Fibroblast of skin of left quadriceps (primary cell): ENCODE measurements at regions not wholly inside any gene's neighbourhood (a gene's known extent, or its start where the extent isn't known, plus 50 kb on each side); places are given as distances from the start of the nearest gene placed in this dataset.

Experiments
- DNase-seq, 2 experiments: peaks; one replicate each; pipeline ENCODE4 v3.0.0-alpha.2; 2013; ENCODE audit warnings: low read depth in 2 of 2

DNA sequence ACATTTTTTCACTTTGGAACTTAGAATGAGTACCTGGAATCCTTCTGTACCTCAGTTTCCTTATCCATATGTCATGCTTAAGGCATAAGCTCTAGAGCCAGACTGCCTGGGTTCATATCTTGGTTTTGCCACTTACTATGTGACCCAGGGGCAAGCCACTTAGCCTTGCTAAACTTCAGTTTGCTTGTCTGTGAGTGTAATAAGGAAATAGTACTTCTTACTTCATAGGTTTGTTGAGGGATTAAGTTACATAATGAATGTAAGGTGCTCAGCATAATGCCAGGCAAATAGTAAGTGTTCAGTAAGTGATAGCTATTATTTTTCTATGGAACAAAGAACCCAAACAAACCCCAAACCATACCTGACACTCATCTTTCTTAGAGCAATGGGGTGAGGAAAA, 225.1 kb downstream of the BCAT1 start:
- no peak for DNase-seq

DNA sequence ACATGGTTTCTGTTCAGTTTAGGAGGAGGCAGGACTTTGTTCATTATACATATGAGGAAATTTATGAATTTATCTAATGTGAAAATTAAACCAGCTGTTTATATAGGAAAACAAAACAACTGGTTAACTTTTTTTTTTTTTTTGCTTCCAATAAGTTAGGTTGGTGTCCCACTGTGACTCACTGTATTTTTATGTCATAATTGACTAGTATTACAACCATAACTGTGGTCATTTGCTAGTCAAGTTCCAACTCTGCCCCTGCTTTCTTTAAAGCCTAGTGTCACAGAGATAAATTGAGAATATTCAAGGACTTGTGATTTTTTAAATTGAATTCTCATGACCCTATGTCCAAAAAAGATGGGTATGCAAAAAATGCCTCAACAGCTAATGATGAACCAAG, 227.7 kb downstream of the BCAT1 start:
- DNase-seq, result no peak

DNA sequence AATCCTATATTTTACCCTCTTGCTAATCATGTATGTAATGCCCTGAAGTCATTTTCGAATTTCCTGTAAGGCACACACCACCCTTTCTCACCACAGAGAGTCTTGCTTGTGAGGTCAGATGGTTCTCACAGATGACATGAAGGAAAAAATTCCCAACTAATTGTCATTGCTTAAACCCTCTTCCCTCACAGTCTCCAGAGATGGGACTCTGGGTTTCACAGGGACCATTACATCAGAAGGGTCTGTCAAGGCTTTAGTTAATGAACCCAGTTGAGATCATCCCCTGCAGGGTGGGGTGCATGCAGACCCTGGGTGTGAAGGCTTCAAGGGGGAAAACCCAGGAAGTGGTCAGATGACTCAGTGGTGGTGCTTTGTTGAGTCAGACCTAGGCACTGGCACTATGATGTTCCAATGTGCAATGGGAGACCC, 229.6 kb downstream of the BCAT1 start:
- peak in 1 of 2 experiments; percentile 12 for DNase-seq

DNA sequence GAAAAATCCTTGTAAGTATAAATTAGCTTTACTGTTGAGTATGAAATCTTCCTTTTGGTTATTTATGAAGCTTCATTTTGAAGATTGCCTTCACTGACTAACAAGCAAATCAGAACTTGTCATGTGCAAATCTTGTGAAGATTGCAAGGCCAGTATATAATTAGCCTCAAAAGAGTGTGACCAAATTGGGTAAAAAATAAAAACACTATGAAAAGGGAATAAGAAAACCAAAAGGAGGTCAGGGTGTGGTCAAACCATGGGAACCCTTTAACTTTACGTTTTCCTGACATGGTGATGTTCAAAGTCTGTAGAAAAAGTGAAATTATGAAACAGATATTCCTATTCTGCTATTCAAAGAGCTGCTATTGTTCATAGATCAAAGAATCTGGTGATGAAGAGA, 230.3 kb downstream of the BCAT1 start:
- no peak for DNase-seq

DNA sequence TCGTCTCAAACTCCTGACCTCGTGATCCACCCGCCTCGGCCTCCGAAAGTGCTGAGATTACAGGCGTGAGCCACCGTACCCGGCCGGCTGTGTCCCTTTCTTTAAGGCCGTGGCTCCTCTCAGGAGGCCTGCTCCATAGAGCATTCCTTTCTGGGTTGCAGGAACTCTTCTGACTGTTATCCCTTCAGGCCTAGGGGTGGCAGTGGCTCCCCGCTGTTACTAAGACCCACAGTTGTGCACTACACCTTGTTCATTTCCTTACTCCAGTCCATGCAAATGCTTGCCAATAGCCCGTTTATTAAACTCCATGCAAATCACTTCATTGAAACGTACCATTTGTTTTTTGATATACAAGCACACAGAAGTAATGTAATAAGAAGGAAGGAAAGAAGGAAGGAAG, 234.7 kb downstream of the BCAT1 start:
- DNase-seq, result no peak

DNA sequence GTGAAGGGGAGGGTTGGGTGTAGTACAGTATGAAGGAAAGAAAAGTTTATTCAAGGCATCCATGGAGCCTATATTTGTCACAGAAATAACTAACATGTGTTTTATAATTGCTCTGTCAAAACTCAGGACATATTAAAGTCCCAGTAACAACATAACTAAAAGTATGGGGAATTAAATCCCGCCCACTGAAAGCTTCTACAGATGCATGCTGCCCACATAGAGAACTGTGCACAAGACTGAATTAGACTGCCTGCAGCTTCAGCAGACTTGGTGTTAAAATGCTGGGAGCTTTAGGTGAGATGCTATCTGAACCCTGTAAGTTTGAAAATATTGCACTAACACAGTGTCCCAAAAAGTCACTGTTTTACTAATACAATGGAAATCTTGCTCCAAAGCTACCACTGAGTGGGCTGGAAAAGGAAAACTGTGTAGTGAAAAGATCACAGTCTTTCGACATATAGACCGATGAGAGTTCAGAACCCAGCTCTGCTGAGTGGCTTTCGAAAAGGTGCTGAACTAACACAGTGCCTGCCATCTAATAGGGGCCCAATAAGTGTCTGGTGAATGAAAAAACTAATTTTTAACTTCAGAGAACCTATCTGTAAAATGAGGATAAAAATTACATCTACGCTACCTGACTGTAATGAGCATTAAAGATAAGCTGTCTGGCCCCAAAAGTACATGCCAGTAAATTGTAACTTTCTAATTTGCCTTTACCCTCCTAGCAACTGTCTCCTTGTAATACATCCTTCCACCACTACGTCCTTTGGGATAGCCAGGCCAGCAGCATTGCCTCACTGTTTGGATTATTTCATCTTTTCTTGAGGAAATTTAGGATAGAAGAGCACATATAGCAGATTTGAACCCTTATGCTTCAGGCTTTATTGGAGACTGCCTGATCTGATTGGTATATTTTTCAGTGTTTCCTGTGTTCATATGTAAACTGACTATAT, 237.6 kb downstream of the BCAT1 start:
- DNase-seq, result no peak

DNA sequence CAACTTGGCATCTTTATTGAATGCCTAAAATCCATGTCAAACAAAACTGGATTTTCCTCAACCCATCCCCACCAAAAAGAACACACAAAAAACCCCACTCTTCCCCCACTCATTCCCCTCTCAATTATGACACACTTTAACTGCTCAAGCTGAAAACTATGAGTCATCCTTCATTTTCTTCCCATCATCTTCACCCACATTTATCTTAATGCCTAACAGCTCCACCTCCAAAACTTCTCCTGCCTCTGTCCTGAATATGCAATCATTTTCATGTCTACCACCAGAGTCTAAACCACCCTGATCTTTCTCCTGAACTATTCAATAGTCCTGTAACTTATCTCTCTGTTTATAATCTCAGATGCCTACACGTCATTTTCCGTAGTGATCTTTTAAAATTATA, 239.7 kb downstream of the BCAT1 start:
- DNase-seq, result no peak

DNA sequence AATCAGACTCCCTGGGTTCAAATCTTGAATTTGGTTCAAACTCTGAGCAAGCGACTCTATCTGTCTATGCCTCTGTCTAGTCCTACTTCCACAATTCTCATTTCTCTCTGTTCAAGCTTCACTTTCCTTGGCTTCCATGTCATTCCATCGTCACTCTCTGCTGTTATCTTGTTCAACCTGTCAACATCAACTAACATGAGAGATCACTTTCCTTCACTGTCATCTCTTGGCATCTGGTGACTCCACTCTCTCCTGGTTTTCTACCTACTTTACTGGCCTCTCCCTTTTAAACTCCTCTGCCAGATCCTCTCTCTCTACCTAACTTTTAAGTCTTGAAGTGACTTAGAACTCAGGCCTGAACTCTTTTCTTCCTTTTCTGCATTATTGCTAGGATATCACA, 240.2 kb downstream of the BCAT1 start:
- DNase-seq, result no peak

DNA sequence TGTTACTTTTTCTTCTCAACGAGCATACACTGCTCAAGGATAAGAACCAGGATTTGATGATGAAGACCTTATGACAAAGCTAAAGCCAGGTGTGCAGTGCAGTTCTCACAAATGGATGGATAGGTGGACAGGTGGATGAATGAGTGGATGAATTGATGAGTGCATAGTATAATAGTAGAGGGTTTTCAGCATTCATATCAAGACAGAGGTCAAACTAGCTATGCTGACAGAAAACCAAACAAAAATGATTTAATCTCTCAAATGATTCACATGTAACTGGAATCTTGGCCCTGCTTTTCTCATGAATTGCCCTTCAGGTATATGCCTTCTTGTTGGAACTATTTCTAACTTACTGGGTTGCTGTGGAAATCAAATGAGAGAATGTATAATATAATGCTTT, 240.9 kb downstream of the BCAT1 start:
- DNase-seq, result no peak

DNA sequence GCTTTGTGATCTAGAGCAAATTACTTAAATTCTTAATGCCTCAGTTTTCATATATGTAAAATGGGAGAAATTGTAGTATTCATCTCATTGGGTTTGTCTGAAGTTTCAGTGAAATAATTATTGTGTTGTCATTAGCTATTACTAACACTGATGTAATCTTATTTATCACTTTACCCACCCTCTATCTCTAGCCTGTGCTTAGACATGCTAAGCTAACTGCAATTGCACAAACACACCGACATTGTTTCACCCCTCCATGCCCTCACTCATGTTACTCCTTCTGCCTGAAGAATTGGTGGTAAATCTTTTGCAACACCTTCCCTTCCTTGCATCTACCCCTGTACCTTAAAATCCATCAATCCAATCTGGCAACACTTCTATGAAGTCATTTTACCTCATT, 241.6 kb downstream of the BCAT1 start:
- no peak for DNase-seq

DNA sequence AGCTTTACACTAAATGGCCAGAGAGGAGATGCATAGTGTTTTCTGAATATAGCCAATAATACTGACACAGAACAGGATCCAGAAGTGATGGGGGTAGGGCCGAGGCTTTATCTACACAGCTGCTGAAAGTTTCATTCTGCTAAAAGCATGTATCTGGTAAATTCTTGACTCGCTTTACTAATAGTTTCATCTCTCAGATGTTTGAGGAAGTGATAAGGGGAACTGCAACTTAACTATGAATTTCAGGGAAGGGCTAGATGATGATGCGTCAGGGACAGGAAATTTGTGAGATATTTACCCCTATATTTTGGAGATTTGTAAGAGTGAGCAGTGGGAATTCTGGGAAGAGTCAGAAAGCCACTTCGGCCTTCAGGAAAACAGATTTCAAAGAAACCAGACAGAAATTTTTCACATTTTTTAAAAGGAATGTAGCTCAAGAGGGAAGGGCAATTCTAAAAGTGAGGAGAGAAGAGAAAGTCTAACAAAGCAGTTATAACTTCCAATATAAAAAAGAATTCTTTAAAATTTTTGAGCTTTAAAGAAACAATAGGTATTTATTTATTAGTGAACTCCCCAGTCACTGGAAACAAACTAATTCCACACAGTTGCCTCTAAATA, 243.1 kb downstream of the BCAT1 start:
- DNase-seq, result no peak

DNA sequence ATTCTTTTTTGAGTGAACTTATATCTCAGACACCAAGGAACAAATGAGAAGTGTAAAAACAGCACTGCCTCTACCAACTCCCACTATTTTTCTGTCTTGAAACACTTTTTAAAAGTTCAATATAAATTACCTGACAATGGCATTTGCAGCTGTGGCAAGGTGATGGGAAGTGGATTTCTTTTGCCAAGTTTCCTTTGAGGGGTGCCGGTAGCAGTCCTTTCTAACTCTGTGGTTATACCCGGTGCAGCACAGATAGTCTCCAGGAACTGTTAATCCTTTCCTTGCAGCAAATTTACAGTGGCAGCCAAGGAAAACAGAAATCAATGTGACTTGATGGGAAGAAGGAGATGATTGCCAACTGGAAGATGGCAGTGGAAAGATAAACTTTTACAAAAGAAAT, 243.7 kb downstream of the BCAT1 start:
- no peak for DNase-seq

DNA sequence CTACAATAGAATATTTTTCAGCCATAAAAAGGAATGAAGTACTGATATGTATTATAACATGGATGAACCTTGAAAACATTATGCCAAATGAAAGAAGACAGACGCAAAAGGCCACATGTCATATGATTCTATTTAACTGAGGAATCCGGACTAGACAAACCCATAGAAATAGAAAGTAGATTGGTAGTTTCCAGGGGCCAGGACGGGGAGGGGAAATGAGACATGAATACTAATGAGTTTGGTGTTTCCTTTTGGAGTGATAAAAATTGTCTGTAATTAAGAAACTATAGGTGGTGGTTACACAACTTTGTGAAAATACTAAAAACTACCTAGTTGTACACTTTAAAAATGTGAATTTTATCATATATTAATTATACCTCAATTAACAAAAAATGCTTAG, 247.6 kb downstream of the BCAT1 start:
- DNase-seq, result no peak

DNA sequence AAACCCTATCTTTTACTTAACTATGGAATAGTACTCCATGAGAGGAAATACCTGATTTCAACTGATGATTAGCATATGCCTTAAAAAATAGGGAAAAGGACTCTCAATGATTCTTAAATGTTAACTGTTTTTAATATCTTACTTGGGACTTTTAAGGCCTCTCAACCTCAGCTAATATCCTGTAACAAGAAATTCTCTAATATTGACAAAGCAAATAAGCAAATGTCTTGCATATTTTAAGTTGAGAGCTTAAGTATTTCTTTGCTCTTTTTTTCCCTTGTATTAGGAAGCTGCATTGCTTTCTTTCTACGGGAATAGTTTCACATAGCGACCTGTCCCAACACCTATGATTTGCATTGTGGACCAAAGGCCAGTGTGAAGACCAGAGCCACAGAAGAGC, 249.9 kb downstream of the BCAT1 start:
- no peak for DNase-seq

DNA sequence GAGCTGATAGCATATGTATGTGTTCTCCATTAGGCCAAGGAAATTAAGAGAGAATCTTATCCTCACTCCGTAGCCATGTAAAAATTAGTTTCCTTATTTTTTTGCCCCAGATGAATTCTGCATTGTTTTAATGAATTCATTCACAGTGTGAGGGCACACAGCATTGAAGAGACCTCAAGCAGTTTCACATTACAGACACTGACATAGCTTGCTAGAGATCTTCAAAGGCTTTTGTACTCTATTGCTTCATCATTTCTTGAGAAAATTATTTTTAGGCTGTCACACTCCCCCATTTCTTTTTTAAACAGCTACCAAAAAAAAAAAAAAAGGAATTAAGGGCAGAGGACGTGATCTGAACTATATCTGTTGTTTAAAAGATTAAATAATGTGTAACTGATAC, 251.1 kb downstream of the BCAT1 start:
- no peak for DNase-seq

DNA sequence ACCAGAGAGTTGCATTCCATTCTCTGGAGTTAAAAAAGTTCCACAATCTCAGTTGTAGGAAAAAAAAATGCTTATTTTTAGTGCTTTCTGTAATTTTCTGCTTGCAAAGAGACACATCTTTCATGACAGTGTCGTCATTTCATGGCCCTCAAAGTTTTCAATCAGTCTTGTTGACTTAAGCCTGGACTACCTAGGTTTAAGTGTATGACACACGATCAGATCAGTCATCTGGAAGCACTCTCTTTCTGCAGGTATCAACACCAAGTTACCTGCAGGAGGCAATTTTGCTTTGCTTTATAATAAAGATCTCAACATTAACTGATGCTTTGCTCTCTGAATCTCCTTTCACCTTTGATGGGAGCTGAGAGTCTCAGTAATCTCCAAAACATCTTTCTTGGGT, 251.6 kb downstream of the BCAT1 start:
- no peak for DNase-seq

DNA sequence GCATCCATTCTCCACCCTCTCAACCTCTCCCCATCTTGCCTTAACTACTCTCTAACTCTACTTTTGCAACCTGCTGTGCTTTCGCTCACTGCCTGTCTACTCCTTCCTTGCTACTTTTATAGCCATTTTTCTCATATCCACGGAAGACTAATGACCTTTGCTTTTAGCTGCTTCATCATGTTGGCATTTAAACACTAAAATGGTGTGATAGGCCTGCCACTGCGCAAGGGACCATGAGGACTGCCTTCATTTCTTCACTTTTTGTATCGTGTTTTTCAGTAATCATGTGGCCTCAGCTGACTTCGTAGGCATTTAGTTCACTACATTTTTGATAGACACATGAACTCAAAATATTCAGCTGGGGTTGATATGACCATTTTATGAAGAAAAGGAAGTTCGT, 252.1 kb downstream of the BCAT1 start:
- no peak for DNase-seq

DNA sequence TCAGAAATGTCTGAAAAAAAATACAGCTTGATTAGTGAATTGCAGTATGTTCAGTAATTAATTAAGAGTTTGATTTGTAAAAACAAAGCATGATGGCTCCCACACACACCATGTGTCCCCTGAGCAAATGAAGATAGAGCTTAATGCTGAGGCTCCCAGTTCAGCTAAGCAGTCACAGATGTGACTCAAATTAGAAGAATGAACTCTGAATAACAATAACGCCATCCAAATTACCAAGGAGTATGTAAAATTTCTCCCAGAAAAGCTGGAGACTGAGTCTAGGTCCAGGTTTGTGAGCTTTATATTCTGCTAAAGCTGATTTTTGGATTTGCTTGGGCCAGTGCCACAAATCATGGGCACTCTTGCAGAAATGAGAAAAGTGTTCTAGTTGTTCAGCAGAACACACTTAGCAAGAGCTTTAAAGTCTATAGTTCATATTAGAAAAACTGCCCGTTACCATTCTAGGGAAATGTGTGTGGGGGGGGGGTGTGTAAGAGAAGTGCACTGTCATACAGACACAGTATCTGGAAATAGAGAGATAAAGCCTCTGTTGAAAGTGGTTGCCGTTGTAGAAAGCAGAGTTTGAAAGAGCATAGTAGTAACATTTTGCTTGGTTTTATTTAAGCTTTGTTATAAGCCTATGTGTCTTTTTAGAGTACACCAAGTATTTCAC, 253.1 kb downstream of the BCAT1 start:
- DNase-seq, result no peak

DNA sequence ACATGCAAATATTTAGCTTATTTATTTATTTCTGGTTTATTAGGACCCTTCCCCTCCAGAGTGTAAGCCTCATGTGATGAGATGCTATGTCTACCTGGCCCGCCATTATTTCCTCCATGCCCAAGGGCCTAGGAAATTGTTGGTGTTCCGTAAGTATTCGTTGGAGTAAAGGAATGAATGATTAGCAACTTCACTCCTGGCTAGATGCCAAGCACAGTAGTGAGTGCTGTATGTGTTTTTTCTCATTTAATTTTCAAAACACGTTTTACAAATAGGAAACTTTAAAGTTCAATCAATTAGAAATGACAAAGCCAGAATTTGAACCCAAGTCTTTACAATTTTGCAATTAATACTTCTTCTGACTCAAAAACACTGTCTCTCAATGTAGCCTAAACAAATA, 253.8 kb downstream of the BCAT1 start:
- no peak for DNase-seq

DNA sequence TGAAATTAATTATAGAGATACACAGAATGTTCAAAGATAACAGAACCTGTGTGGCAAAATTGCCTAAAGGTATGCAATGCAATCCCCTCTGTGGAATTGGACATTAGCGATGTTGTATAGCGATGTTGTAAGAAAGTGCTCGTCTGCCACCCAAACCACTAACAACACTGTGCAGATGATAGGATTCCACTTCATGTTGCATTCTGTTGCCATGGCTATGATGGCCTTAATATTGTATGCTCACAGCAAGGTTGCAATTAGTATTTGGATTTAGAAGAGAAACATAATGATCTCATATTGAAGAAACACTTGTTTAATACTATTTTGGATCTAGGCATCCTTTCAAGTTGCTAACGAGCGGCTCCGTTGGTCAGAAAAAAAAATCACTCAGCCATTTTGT, 260.3 kb downstream of the BCAT1 start:
- no peak for DNase-seq

DNA sequence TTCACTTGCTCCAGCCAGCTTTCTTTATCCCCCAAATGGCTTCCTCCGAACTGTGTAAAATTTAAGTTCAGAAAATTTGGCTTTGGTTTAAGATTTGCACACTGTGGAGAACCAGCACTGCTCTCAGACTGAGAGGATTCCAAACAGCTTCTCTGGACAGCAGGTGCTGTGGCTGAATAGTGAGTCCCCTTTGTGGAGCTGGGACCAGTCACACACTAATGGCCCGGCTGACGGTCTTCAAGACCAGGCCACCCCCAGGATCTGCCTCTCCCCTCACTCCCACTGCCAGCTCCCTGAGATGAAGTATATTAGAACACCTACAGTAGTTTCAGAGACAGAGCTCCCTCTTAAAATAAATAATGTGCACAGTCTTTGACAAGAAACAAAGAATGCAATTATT, 267.3 kb downstream of the BCAT1 start:
- no peak for DNase-seq

DNA sequence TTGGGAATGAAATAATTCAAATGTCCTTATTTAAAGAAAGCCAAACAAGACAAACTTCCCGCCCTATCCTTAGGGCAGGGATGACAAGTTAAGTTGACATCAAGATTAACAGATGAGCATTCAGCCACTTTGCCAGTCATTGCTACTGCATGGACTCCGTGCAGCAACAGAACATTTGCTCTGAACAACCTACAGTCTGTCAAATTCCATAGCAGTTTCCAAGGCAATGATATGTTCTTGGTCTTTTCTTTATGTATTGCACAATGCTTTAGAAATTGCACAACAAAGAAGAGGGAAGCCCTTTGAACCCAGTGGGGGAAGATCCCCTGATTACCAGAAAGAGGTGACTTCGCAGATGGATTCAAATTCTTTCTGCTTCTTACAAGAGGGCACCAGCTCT, 269.8 kb downstream of the BCAT1 start:
- peak in 1 of 2 experiments; percentile 3 for DNase-seq

DNA sequence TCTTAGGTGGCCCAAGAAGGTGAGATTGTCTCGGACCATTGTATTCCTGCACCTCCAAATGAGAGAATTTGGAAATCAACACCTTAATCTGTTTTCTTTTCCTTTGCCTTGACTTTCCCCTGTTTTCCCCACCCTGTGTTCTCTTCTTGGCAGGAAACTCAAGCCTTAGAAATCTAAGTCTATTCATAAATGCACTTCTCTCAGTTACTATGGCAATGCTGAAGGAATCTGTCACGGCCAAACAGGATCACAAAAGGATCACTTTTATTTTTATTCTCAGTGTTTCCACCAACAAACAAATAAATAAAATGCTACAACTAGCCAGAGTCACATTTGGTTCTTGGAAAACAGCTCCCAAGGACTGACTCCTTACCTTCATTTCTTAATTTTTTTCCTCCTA, 270.5 kb downstream of the BCAT1 start:
- DNase-seq, result no peak
